CD8-positive, alpha-beta memory T cell (primary cell): ENCODE measurements at regions not wholly inside any gene's neighbourhood (a gene's known extent, or its start where the extent isn't known, plus 50 kb on each side); places are given as distances from the start of the nearest gene placed in this dataset.

Experiments used
- CTCF ChIA-PET: fragments of 350-600 bp; sonication (Branson Sonifier 250); formaldehyde crosslinking; loops from one replicate; lab custom pipeline; 2021; ENCODE audit warnings: antibody characterized with exemption; lab: Charles Lee
- POLR2A ChIA-PET: fragments of 350-600 bp; sonication (Branson Sonifier 250); formaldehyde crosslinking; loops from one replicate; lab custom pipeline; 2021; ENCODE audit warnings: antibody characterized with exemption; lab: Charles Lee
- DNase-seq, 5 donors: peaks; one replicate each; pipeline versions ENCODE4 v3.0.0 to v3.0.0-alpha.2; 2020 to 2022; ENCODE audit warnings: mixed read lengths in 1 of 5
- H3K27ac ChIP-seq: one replicate; pipeline ENCODE4 v1.7.0; 2013; ENCODE audit warnings: low read depth, mild to moderate bottlenecking, low read length, moderate library complexity
- H3K27me3 ChIP-seq: 2 replicates; pipeline ENCODE4 v1.7.0; 2013; ENCODE audit warnings: low read length, mild to moderate bottlenecking; ENCODE audit not compliant: insufficient read depth, poor library complexity, severe bottlenecking
- H3K36me3 ChIP-seq: 2 replicates; pipeline ENCODE4 v1.7.0; 2013; ENCODE audit warnings: mild to moderate bottlenecking, low read length, moderate library complexity; ENCODE audit not compliant: insufficient read depth
- H3K4me1 ChIP-seq: 2 replicates; pipeline ENCODE4 v1.7.0; 2013; ENCODE audit warnings: mild to moderate bottlenecking, low read length, moderate library complexity; ENCODE audit not compliant: insufficient read depth
- H3K4me3 ChIP-seq: 2 replicates; pipeline ENCODE4 v1.7.0; 2013; ENCODE audit warnings: mild to moderate bottlenecking, low read length
- H3K9me3 ChIP-seq: 2 replicates; pipeline ENCODE4 v1.7.0; 2013; ENCODE audit warnings: mild to moderate bottlenecking, low read length
- H3K27ac Mint-ChIP-seq, 8 donors: one replicate each; pipeline ENCODE4 v1.8.0; 2020 to 2021; ENCODE audit warnings: mixed read lengths in 8 of 8, mild to moderate bottlenecking in 6 of 8, inconsistent platforms in 3 of 8, moderate library complexity in 3 of 8
- H3K27me3 Mint-ChIP-seq, 2 donors: one replicate each; pipeline ENCODE4 v1.8.0; 2020 to 2021; ENCODE audit warnings: mixed read lengths in 2 of 2, mild to moderate bottlenecking in 1 of 2, moderate library complexity in 1 of 2
- H3K36me3 Mint-ChIP-seq, 3 donors: one replicate each; pipeline ENCODE4 v1.8.0; 2020 to 2021; ENCODE audit warnings: mixed read lengths in 3 of 3, inconsistent platforms in 1 of 3, mild to moderate bottlenecking in 1 of 3
- H3K4me1 Mint-ChIP-seq, 3 donors: one replicate each; pipeline ENCODE4 v1.8.0; 2020 to 2021; ENCODE audit warnings: mixed read lengths in 3 of 3, inconsistent platforms in 1 of 3, mild to moderate bottlenecking in 1 of 3
- H3K4me3 Mint-ChIP-seq, 7 donors: one replicate each; pipeline ENCODE4 v1.8.0; 2020 to 2021; ENCODE audit warnings: mixed read lengths in 7 of 7, mild to moderate bottlenecking in 6 of 7, moderate library complexity in 4 of 7, inconsistent platforms in 2 of 7
- H3K9me3 Mint-ChIP-seq, 5 donors: one replicate each; pipeline ENCODE4 v1.8.0; 2020 to 2022; ENCODE audit warnings: mixed read lengths in 5 of 5, mild to moderate bottlenecking in 3 of 5, moderate library complexity in 2 of 5, inconsistent platforms in 1 of 5

GRCh38 chr2:220478305-220479058, 851.1 kb downstream of the SLC4A3 start:
- no peak overlapping the region for H3K4me3 ChIP-seq
- CTCF ChIA-PET: no interaction called here

GRCh38 chr2:220482716-220483115, 855.3 kb downstream of the SLC4A3 start:
- ChIA-PET POLR2A (no interaction called here), CTCF (no interaction called here)

More at GRCh38 chr2:220478305-220479058, 851.1 kb downstream of the SLC4A3 start:
- Mint-ChIP-seq H3K4me3 (no peak overlapping the region), H3K36me3 (no peaks in the 10 kb centered on the region), H3K27ac (no peak overlapping the region), H3K9me3 (peaks cover 0 to 5% (median 0%) of the 10 kb centered on the region in 5 donors), H3K4me1 (no peaks in the 10 kb centered on the region), H3K27me3 (no peaks in the 10 kb centered on the region)
- Histone ChIP-seq H3K4me1 (no peaks in the 10 kb centered on the region), H3K36me3 (no peaks in the 10 kb centered on the region), H3K27ac (no peak overlapping the region), H3K9me3 (no peaks in the 10 kb centered on the region), H3K27me3 (no peaks in the 10 kb centered on the region)
- POLR2A ChIA-PET: no interaction called here
- DNase-seq: no peak

GRCh38 chr2:220489121-220489520, 861.7 kb downstream of the SLC4A3 start:
- Mint-ChIP-seq H3K9me3 (peaks cover 0 to 5% (median 0%) of the 10 kb centered on the region in 5 donors), H3K4me1 (no peaks in the 10 kb centered on the region), H3K36me3 (no peaks in the 10 kb centered on the region), H3K27me3 (no peaks in the 10 kb centered on the region), H3K4me3 (no peak overlapping the region), H3K27ac (no peak overlapping the region)
- Histone ChIP-seq H3K36me3 (no peaks in the 10 kb centered on the region), H3K27me3 (no peaks in the 10 kb centered on the region), H3K4me1 (no peaks in the 10 kb centered on the region), H3K4me3 (no peak overlapping the region), H3K27ac (no peak overlapping the region), H3K9me3 (no peaks in the 10 kb centered on the region)
- DNase-seq: no peak
- ChIA-PET POLR2A (no interaction called here), CTCF (no interaction called here)

More at GRCh38 chr2:220482716-220483115, 855.3 kb downstream of the SLC4A3 start:
- Mint-ChIP-seq H3K4me1 (no peaks in the 10 kb centered on the region), H3K9me3 (peaks cover 0 to 9% (median 0%) of the 10 kb centered on the region in 5 donors), H3K4me3 (no peak overlapping the region), H3K36me3 (no peaks in the 10 kb centered on the region), H3K27me3 (no peaks in the 10 kb centered on the region), H3K27ac (no peak overlapping the region)
- Histone ChIP-seq H3K9me3 (no peaks in the 10 kb centered on the region), H3K27ac (no peak overlapping the region), H3K27me3 (no peaks in the 10 kb centered on the region), H3K4me1 (no peaks in the 10 kb centered on the region), H3K4me3 (no peak overlapping the region), H3K36me3 (no peaks in the 10 kb centered on the region)
- no peak for DNase-seq

- no peak for DNase-seq
- Mint-ChIP-seq H3K27ac (no peak overlapping the region), H3K4me3 (no peak overlapping the region), H3K9me3 (peaks cover 0 to 3% (median 0%) of the 10 kb centered on the region in 5 donors), H3K27me3 (no peaks in the 10 kb centered on the region), H3K4me1 (no peaks in the 10 kb centered on the region), H3K36me3 (no peaks in the 10 kb centered on the region)
- ChIA-PET CTCF (no interaction called here), POLR2A (no interaction called here)
- H3K27ac ChIP-seq: no peak overlapping the region
- no peak overlapping the region for H3K4me3 ChIP-seq
- no peaks in the 10 kb centered on the region for H3K4me1 ChIP-seq
- H3K9me3 ChIP-seq: no peaks in the 10 kb centered on the region
- no peaks in the 10 kb centered on the region for H3K27me3 ChIP-seq
- H3K36me3 ChIP-seq: no peaks in the 10 kb centered on the region
These were observed 864.2 kb downstream of the SLC4A3 start for GRCh38 chr2:220491670-220492069.

- Histone ChIP-seq H3K36me3 (no peaks in the 10 kb centered on the region), H3K4me1 (no peaks in the 10 kb centered on the region), H3K4me3 (no peak overlapping the region), H3K27ac (no peak overlapping the region), H3K9me3 (no peaks in the 10 kb centered on the region), H3K27me3 (no peaks in the 10 kb centered on the region)
- ChIA-PET CTCF (no interaction called here), POLR2A (no interaction called here)
- Mint-ChIP-seq H3K27me3 (no peaks in the 10 kb centered on the region), H3K36me3 (no peaks in the 10 kb centered on the region), H3K4me3 (no peak overlapping the region), H3K27ac (no peak overlapping the region), H3K4me1 (no peaks in the 10 kb centered on the region), H3K9me3 (peaks cover 0 to 2% (median 0%) of the 10 kb centered on the region in 5 donors)
- DNase-seq: no peak
These were observed 866.6 kb downstream of the SLC4A3 start for GRCh38 chr2:220493871-220494525.

- H3K36me3 ChIP-seq: no peaks in the 10 kb centered on the region
- Mint-ChIP-seq H3K4me1 (no peaks in the 10 kb centered on the region), H3K4me3 (no peak overlapping the region), H3K36me3 (no peaks in the 10 kb centered on the region), H3K27ac (no peak overlapping the region), H3K27me3 (no peaks in the 10 kb centered on the region), H3K9me3 (peaks cover 0 to 2% (median 0%) of the 10 kb centered on the region in 5 donors)
- H3K4me3 ChIP-seq: no peak overlapping the region
- no peaks in the 10 kb centered on the region for H3K27me3 ChIP-seq
- POLR2A ChIA-PET: no interaction called here
- no peak overlapping the region for H3K27ac ChIP-seq
- no peaks in the 10 kb centered on the region for H3K4me1 ChIP-seq
- no peaks in the 10 kb centered on the region for H3K9me3 ChIP-seq
- CTCF ChIA-PET: no interaction called here
- no peak for DNase-seq
These were observed 869.1 kb downstream of the SLC4A3 start for GRCh38 chr2:220496513-220496912.

GRCh38 chr2:220499225-220499624, 871.8 kb downstream of the SLC4A3 start:
- Histone ChIP-seq H3K9me3 (no peaks in the 10 kb centered on the region), H3K4me3 (no peak overlapping the region), H3K27ac (no peak overlapping the region), H3K36me3 (no peaks in the 10 kb centered on the region), H3K27me3 (no peaks in the 10 kb centered on the region), H3K4me1 (no peaks in the 10 kb centered on the region)
- Mint-ChIP-seq H3K36me3 (no peaks in the 10 kb centered on the region), H3K27me3 (no peaks in the 10 kb centered on the region), H3K4me3 (no peak overlapping the region), H3K27ac (no peak overlapping the region), H3K4me1 (no peaks in the 10 kb centered on the region), H3K9me3 (peaks cover 0 to 5% (median 0%) of the 10 kb centered on the region in 5 donors)
- CTCF ChIA-PET: no interaction called here
- POLR2A ChIA-PET: no interaction called here
- no peak for DNase-seq

- DNase-seq: no peak
- CTCF ChIA-PET: no interaction called here
- H3K9me3 ChIP-seq: no peaks in the 10 kb centered on the region
- H3K36me3 Mint-ChIP-seq: no peaks in the 10 kb centered on the region
- no peak overlapping the region for H3K27ac Mint-ChIP-seq
- no peaks in the 10 kb centered on the region for H3K4me1 ChIP-seq
- H3K9me3 Mint-ChIP-seq: peaks cover 0 to 5% (median 0%) of the 10 kb centered on the region in 5 donors
- no peaks in the 10 kb centered on the region for H3K27me3 Mint-ChIP-seq
- no peaks in the 10 kb centered on the region for H3K36me3 ChIP-seq
- H3K27ac ChIP-seq: no peak overlapping the region
- no peaks in the 10 kb centered on the region for H3K27me3 ChIP-seq
- H3K4me3 ChIP-seq: no peak overlapping the region
- POLR2A ChIA-PET: no interaction called here
- H3K4me3 Mint-ChIP-seq: no peak overlapping the region
- H3K4me1 Mint-ChIP-seq: no peaks in the 10 kb centered on the region
These were observed 875.1 kb downstream of the SLC4A3 start for GRCh38 chr2:220502539-220502938.
